WERI-Rb-1 (cell line): ENCODE measurements at regions not wholly inside any gene's neighbourhood (a gene's known extent, or its start where the extent isn't known, plus 50 kb on each side); places are given as distances from the start of the nearest gene placed in this dataset.

Source experiments
- DNase-seq: peaks from one replicate; pipeline ENCODE4 v3.0.0-alpha.2; 2020
- H3K27ac ChIP-seq: fragments of 250-450 bp; sonication (Bioruptor Pico); 2 replicates; pipeline ENCODE4 v1.5.1; 2020; ENCODE audit warnings: mild to moderate bottlenecking, moderate library complexity
- H3K27me3 ChIP-seq: fragments of 250-450 bp; sonication (Bioruptor Pico); 2 replicates; pipeline ENCODE4 v1.5.1; 2021; ENCODE audit warnings: mild to moderate bottlenecking, low read depth, moderate library complexity; ENCODE audit not compliant: insufficient read depth, severe bottlenecking
- H3K36me3 ChIP-seq: fragments of 250-450 bp; sonication (Bioruptor Pico); 2 replicates; pipeline ENCODE4 v1.5.1; 2020; ENCODE audit warnings: mild to moderate bottlenecking, moderate library complexity
- H3K4me3 ChIP-seq: 2 replicates; pipeline ENCODE4 v1.5.1; 2011; ENCODE audit warnings: low read depth, mild to moderate bottlenecking, control low read depth, low read length
- H3K9me3 ChIP-seq: fragments of 250-450 bp; sonication (Bioruptor Pico); 2 replicates; pipeline ENCODE4 v1.5.1; 2021; ENCODE audit warnings: mild to moderate bottlenecking, moderate library complexity; ENCODE audit not compliant: severe bottlenecking
- CTCF ChIP-seq: IDR thresholded peaks from 2 replicates; pipeline ENCODE4 v1.5.1; 2011; ENCODE audit warnings: low read depth, mild to moderate bottlenecking, control low read depth, inconsistent platforms, low read length

GRCh38 chr12:24645254-24645653 lies 303.6 kb downstream of the BCAT1 start:
- no peak for DNase-seq
- no peaks in the 10 kb centered on the region for H3K9me3 ChIP-seq
- H3K27me3 ChIP-seq: no peaks in the 10 kb centered on the region
- no peak overlapping the region for H3K27ac ChIP-seq
- H3K36me3 ChIP-seq: no peaks in the 10 kb centered on the region
- H3K4me3 ChIP-seq: no peak overlapping the region
- TF ChIP-seq CTCF: no peak

- no peak overlapping the region for H3K27ac ChIP-seq
- no peaks in the 10 kb centered on the region for H3K9me3 ChIP-seq
- H3K36me3 ChIP-seq: no peaks in the 10 kb centered on the region
- no peak for DNase-seq
- H3K27me3 ChIP-seq: no peaks in the 10 kb centered on the region
- H3K4me3 ChIP-seq: no peak overlapping the region
- TF ChIP-seq CTCF: no peak
Measured at GRCh38 chr12:24643120-24644119, 305.5 kb downstream of the BCAT1 start.

- DNase-seq: no peak
Measured at GRCh38 chr12:24639641-24640040, 309.3 kb downstream of the BCAT1 start.

GRCh38 chr12:24632466-24632865 lies 316.4 kb downstream of the BCAT1 start:
- no peak for TF ChIP-seq CTCF

More at GRCh38 chr12:24639641-24640040, 309.3 kb downstream of the BCAT1 start:
- Histone ChIP-seq H3K4me3 (no peak overlapping the region), H3K9me3 (no peaks in the 10 kb centered on the region), H3K36me3 (no peaks in the 10 kb centered on the region), H3K27me3 (no peaks in the 10 kb centered on the region), H3K27ac (no peak overlapping the region)
- TF ChIP-seq CTCF: no peak

DNA sequence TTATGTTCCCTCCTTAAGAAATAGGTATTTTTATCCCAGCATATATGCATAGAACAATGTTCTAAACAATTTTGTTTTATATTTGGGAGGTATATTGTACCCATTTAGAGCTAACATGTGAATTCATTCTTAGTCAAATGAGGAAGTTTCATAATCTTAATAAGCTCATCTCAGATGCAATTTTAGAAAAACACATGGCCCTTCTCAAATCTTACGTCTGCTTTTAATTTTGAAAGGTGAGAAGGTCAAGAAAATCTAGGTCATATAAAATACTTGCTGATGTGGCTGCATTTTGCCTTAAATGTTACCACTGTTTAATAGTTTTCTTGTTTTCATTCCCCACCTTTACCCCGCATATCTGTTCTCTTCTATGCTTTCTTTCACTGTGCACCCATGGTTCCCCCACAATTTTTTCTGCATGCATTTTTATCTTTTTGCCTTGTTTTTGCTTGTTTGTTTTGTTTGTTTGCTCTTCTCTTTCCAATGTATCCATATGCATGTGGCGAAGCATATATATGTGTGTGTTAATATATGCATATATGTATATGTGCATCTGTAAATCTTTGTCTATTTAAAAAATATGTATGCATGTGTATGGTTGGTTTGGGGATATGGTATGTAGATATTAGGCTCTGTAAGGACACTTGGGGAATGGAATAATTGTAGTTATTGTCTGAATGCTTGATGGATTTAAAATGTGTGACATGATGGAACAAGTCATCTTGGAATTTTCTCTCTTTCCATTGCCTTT lies 317.1 kb downstream of the BCAT1 start:
- Histone ChIP-seq H3K27me3 (no peaks in the 10 kb centered on the region), H3K9me3 (no peaks in the 10 kb centered on the region), H3K4me3 (no peak overlapping the region), H3K36me3 (no peaks in the 10 kb centered on the region), H3K27ac (no peak overlapping the region)
- no peak for TF ChIP-seq CTCF
- no peak for DNase-seq

More at GRCh38 chr12:24632466-24632865, 316.4 kb downstream of the BCAT1 start:
- Histone ChIP-seq H3K4me3 (no peak overlapping the region), H3K9me3 (no peaks in the 10 kb centered on the region), H3K27ac (no peak overlapping the region), H3K27me3 (no peaks in the 10 kb centered on the region), H3K36me3 (no peaks in the 10 kb centered on the region)
- no peak for DNase-seq
